ENCODE measurements at regions not wholly inside any gene's neighbourhood (a gene's known extent, or its start where the extent isn't known, plus 50 kb on each side); places are given as distances from the start of the nearest gene placed in this dataset.
"Not testable (repeated sequence)": the region's sequence is repeated elsewhere in the genome, so short reads cannot be mapped to it uniquely, and the experiment has no call there.

DNA sequence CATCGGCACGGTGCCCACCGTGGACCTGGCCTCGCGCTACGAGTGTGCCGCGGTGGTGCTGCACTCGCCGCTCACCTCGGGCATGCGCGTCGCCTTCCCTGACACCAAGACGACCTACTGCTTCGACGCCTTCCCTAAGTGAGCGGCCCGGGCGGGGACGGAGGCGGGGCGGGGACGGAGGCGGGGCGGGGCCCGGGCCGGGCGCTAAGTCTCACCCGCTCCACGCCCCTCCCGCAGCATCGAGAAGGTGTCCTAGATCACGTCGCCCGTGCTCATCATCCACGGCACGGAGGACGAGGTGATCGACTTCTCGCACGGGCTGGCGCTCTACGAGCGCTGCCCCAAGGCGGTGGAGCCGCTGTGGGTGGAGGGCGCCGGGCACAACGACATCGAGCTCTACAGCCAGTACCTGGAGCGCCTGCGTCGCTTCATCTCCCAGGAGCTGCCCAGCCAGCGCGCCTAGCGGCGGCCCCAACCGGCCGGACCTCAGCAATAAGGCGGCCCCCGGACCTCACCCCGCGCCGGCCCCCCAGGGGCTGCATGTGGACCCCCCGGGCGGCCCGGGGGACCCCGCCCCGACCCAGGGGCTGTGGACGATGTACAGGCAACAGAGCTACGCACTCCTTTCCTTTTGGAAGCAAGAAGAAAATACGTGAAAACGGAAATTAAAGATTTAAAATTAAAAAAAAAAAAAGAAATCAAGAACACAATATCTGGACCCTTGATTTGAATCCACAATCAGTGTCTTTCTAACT, 198.8 kb downstream of the USP22 start:
- H3K4me1 ChIP-seq (ENCODE audit: control insufficient read depth, insufficient read depth, low read length); H3K9me3 ChIP-seq (ENCODE audit: control insufficient read depth, low read length); H3K27ac ChIP-seq (ENCODE audit: low read length); intact Hi-C loops (cut with DNase I); ATAC-seq; H3K4me3 ChIP-seq (ENCODE audit: low read length); H3K27me3 ChIP-seq (ENCODE audit: control insufficient read depth, insufficient read depth): not testable (repeated sequence)
- peak in 2 of 3 donors; percentile 52 to 57 for DNase-seq
- WGBS = 2% methylated on average over 62 of the region's 74 CpGs

DNA sequence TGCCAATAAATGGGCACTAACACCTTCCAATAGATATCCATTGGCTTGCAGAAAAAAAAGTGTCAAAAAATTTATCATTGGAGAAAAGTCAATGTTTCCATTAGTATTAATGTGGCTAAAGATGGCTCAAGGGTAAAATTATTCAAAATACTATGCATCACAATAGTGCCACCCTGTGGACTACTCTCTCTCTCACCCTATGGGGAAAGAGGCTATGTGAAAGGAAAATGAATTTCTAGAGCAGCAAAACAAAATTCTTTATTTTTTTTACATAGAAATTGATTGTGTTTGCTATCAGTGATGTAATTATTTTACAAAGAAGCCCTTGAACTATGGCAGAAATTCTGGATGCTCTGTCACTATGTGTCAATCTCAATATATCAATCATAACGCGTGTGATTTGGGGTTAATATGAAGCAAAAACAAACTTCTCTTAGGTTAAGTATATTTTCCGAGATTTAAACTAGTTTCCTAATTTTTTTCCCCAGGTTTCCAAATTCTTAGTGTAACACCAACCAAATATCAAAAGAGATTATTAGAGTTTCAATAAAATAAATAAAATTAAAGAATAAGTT, 193.9 kb downstream of the USP22 start:
- H3K27ac ChIP-seq (ENCODE audit: low read length); DNase-seq; H3K27me3 ChIP-seq (ENCODE audit: control insufficient read depth, insufficient read depth); H3K4me1 ChIP-seq (ENCODE audit: control insufficient read depth, insufficient read depth, low read length); ATAC-seq; H3K4me3 ChIP-seq (ENCODE audit: low read length); H3K9me3 ChIP-seq (ENCODE audit: control insufficient read depth, low read length); intact Hi-C loops (cut with DNase I): not testable (repeated sequence)
- WGBS = 69% methylated on average over 3 of the region's 3 CpGs

DNA sequence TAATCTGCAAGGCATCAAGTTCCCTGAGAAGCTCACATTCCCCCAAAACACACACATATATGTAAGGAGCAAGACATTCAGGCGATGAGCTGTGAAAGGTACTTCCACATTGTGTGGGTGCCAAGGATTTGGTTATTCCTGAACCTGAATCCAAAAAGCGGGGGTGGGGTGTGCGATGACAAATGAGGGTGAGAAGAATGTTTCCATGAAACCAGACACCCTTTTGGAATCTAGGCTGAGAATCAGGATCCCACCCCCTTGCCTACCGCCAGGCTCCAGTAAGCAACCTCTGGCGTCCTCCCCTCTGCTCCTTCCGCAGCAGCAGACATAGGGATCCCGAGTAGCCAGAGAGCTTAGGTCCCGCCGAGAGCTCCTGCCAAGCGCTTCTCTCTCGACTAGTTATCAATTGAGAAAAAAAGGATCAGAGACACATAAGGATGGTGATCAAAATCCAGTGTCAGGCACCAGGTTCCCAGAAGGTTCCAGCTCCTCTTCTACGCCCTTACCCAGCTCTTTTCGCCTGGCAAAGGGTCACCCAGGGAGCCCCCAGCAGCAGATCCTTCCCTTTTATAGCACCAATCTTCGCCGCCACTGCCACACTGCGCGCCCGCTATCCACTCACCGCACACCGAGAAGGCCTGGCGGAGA, 191.1 kb downstream of the USP22 start:
- intact Hi-C loops (cut with DNase I); H3K27me3 ChIP-seq (ENCODE audit: control insufficient read depth, insufficient read depth): not testable (repeated sequence)
- peak; percentile 59 to 72 for ATAC-seq

DNA sequence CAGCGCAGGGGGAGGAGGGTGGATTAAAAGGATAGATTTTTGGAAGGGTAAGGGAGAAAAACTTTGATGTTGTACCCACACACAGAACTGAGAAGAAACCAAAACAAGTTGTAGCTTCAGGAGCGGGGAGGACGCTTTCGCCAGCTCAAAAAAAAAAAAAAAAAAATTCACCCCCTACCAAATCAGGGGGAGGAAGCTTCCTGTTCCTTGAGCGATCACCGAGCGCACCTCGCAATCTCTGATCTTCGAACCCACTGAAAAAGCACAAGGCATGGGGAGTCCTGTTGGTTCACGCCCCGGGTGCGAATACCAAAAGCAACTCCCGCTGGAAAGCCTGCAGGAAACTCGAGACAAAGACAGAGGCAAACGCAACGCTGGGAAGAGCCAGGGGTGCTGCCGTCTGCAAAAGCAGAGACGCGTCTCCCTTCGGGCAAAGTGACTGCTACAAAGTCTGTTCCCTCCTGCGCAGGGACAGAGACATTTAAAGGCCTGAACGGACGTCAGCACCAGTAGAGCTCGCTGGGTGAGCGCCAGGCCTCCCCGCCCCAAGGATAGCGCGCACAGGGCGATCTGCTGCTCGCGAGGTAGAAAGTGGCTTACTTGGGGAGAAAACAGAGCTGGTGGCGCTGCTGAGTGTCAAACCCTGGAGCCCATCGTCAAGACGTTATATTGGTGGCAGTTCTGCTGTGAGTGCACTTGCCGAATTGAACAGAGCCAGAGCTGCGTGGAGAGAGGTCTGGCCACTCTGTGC, 190.4 kb downstream of the USP22 start:
- H3K27me3 ChIP-seq (ENCODE audit: control insufficient read depth, insufficient read depth) = peaks cover 2% of the 10 kb centered on the region
- ATAC-seq (peak; percentile 36 to 70), DNase-seq (peak; percentile 41 to 72 (median 69))
- H3K4me1 ChIP-seq (ENCODE audit: control insufficient read depth, insufficient read depth, low read length) = no peaks in the 10 kb centered on the region
- H3K27ac ChIP-seq (ENCODE audit: low read length) = no peak overlapping the region
- no peaks in the 10 kb centered on the region for H3K9me3 ChIP-seq (ENCODE audit: control insufficient read depth, low read length)
- intact Hi-C loops (cut with DNase I) = no loop called here
- H3K4me3 ChIP-seq (ENCODE audit: low read length) = peak overlapping the region; percentile 26
- WGBS = 1% methylated on average over 36 of the region's 36 CpGs

More for the DNA sequence above, 191.1 kb downstream of the USP22 start:
- not testable (repeated sequence) for H3K27ac ChIP-seq (ENCODE audit: low read length); H3K9me3 ChIP-seq (ENCODE audit: control insufficient read depth, low read length); H3K4me1 ChIP-seq (ENCODE audit: control insufficient read depth, insufficient read depth, low read length)
- DNase-seq = peak in 1 of 3 donors; percentile 35
- WGBS = 4% methylated on average over 21 of the region's 21 CpGs
- peak overlapping the region; percentile 26 for H3K4me3 ChIP-seq (ENCODE audit: low read length)

DNA sequence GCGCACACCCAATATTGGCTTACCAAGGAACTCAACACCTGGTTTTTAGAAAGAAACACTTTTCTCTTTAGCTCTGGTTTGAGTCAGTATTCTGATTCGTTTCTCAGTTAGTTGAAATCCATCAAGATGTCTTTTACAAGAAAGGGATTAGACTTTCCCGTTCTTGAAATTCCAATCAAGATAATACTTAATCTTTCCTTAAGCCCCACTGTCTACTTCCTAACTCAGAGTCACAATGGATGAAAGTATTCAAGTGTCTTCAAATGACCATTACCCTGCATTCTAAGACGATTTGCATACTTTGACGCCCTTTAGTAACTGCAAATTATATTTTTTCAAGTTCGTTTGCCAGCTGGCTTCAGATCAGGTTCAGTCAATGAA, 189.8 kb downstream of the USP22 start:
- intact Hi-C loops (cut with DNase I) = no loop called here
- no peaks in the 10 kb centered on the region for H3K4me1 ChIP-seq (ENCODE audit: control insufficient read depth, insufficient read depth, low read length)
- 22% methylated on average over 6 of the region's 6 CpGs for WGBS
- peaks cover 2% of the 10 kb centered on the region for H3K27me3 ChIP-seq (ENCODE audit: control insufficient read depth, insufficient read depth)
- H3K27ac ChIP-seq (ENCODE audit: low read length) = no peak overlapping the region
- no peak for ATAC-seq
- no peak overlapping the region for H3K4me3 ChIP-seq (ENCODE audit: low read length)
- no peak for DNase-seq
- H3K9me3 ChIP-seq (ENCODE audit: control insufficient read depth, low read length) = no peaks in the 10 kb centered on the region

DNA sequence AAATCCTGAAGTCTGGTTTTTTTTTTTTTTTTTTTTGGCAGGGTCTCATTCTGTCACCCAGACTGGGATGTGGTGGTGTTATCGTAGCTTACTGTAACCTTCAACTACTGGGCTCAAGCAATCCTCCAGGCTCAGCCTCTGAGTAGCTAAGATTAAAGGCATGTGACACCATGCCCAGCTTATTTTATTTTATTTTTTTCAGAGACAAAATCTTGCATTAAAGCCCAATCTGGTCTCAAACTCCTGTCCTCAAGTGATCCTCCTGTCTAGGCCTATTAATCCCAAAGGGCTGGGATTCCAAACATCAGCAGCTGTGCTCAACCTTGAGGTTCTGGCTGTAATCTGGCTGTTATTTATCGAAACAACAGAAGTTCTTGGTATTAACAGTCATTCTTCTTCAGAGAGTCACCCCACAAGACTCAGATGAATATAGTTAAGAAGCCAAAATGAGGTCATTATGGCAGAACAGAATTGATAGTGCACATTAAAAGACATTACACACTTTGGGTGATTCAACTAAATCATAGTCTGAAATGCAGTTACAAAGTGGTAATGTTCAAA, 186.8 kb downstream of the USP22 start:
- H3K4me1 ChIP-seq (ENCODE audit: control insufficient read depth, insufficient read depth, low read length); intact Hi-C loops (cut with DNase I); DNase-seq; H3K27me3 ChIP-seq (ENCODE audit: control insufficient read depth, insufficient read depth); H3K9me3 ChIP-seq (ENCODE audit: control insufficient read depth, low read length); ATAC-seq; H3K4me3 ChIP-seq (ENCODE audit: low read length); H3K27ac ChIP-seq (ENCODE audit: low read length): not testable (repeated sequence)
- 90% methylated on average over 2 of the region's 2 CpGs for WGBS

DNA sequence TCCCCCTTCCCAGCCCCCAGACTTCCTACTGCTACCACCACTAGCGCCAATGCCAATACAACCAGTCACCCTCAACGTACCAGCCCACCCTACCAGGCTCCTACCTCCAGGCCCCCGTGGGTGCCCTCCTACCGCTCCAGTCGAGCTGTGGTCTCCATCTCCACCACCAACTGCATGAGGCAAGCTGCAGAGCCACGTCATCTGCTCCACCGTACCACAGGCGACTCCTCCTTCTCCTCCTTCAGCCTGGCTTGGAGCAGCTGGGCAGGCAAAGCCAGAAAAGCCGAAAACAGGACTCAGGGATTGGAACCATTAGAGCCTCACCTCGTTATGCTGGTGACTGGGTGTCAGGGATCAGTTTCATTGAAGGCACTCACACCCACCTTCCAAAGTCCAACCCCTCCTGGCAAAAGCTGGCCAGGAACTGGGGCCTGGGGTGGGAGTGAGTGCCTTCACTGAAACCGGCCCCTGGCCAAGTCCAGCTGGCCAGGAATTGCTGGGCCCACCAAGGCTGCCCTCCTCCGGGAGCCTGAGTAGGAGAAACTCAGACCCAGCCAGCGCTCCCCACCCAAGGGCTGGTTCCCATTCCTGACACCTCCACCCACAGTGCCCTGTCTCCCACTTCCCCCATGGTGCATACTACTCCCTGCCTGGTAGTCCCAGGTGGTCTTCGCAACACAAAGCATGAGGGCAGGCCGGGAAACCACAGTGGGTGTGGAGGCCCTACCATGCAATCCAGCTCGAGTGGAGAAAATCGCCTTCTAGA, 176.2 kb downstream of the USP22 start:
- ATAC-seq; H3K27ac ChIP-seq (ENCODE audit: low read length); intact Hi-C loops (cut with DNase I); DNase-seq; H3K27me3 ChIP-seq (ENCODE audit: control insufficient read depth, insufficient read depth); H3K4me3 ChIP-seq (ENCODE audit: low read length); H3K9me3 ChIP-seq (ENCODE audit: control insufficient read depth, low read length); H3K4me1 ChIP-seq (ENCODE audit: control insufficient read depth, insufficient read depth, low read length): not testable (repeated sequence)
- 87% methylated on average over 17 of the region's 17 CpGs for WGBS

DNA sequence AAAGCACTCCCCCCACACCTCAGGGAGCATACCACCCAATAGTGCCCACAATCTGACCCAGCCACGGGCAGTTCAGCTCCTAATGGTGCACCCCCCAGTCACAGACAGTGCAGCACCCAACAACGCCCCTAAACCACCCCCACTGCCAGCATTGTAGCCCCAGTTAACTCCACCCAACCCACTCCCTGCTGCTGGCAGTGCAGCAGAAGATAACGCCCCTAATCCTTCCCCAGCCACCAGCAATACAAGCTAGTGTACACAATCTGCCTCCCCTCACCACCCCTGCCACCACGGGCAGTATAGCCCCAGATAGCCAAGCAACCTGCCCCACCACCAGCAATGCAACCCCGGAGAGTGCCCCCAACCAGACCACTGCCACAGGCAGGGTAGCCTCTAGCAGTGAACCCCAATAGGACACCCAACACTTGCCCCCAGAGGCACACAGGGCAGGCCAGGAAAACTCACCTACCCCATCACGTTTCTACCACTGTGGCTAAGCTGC, 175.3 kb downstream of the USP22 start:
- H3K4me3 ChIP-seq (ENCODE audit: low read length); intact Hi-C loops (cut with DNase I); H3K27ac ChIP-seq (ENCODE audit: low read length); ATAC-seq; H3K4me1 ChIP-seq (ENCODE audit: control insufficient read depth, insufficient read depth, low read length); H3K9me3 ChIP-seq (ENCODE audit: control insufficient read depth, low read length); H3K27me3 ChIP-seq (ENCODE audit: control insufficient read depth, insufficient read depth): not testable (repeated sequence)
- peak in 1 of 3 donors; percentile 23 for DNase-seq
- 74% methylated on average over 6 of the region's 6 CpGs for WGBS

DNA sequence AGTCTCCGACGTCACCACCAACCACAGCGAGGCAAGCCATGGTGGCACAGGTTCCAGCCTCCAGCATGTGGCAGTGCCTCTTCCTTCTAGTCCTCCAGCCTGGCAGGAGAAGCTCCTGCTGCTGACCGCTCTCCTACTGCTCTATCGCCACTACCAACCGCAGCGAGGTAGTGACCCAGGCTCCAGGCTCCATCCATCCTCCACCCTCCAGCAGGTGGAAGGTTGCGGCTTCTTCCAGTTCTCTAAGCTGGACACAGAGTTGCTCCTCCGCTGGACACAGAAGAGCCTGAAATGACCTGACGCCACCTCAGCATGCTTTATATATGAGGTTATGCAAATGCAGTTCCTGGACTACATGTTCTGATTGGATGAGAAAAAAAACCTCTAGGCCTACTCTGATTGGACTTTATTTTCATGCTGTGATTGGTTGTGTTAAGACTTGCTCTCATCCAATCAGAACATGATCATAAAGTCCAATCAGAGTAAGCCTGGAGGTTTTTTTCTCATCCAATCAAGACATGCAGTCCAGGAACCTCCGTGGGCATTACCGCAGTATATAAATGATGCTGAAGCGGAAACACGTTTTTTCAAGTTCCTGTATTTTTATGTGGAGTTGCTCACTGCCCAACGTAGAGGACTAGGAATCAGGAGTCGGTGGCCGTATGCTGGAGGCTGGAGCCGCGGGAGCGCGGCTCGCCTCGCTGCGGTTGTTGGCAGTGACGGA, 174.7 kb downstream of the USP22 start:
- intact Hi-C loops (cut with DNase I); H3K27ac ChIP-seq (ENCODE audit: low read length); H3K9me3 ChIP-seq (ENCODE audit: control insufficient read depth, low read length); H3K4me3 ChIP-seq (ENCODE audit: low read length); DNase-seq; H3K4me1 ChIP-seq (ENCODE audit: control insufficient read depth, insufficient read depth, low read length); H3K27me3 ChIP-seq (ENCODE audit: control insufficient read depth, insufficient read depth); ATAC-seq: not testable (repeated sequence)
- WGBS = 92% methylated on average over 25 of the region's 25 CpGs

DNA sequence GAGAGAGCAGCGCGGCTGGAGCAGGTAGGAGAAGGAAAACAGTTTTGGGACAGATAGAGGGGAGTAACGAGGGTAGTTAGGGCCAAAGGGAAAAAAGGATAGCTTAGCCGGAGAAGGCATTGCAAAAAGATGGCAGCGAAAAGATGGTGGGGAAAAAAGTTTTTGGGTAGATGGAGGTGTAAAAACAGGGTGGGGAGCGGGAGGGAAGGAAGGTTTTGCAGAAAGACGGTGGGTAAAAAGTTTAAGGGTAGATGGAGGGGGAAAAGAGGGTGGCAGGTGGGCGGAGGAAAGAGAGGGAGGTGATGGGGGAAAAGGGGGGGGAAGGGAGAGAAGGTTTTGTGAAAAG, 174.2 kb downstream of the USP22 start:
- H3K4me1 ChIP-seq (ENCODE audit: control insufficient read depth, insufficient read depth, low read length); ATAC-seq; intact Hi-C loops (cut with DNase I); DNase-seq; H3K4me3 ChIP-seq (ENCODE audit: low read length); H3K27ac ChIP-seq (ENCODE audit: low read length); H3K9me3 ChIP-seq (ENCODE audit: control insufficient read depth, low read length); H3K27me3 ChIP-seq (ENCODE audit: control insufficient read depth, insufficient read depth): not testable (repeated sequence)
- WGBS = 93% methylated on average over 8 of the region's 8 CpGs

Data from right cardiac atrium (tissue), 5 donors.